ENCODE measurements at regions not wholly inside any gene's neighbourhood (a gene's known extent, or its start where the extent isn't known, plus 50 kb on each side); places are given as distances from the start of the nearest gene placed in this dataset.

DNA sequence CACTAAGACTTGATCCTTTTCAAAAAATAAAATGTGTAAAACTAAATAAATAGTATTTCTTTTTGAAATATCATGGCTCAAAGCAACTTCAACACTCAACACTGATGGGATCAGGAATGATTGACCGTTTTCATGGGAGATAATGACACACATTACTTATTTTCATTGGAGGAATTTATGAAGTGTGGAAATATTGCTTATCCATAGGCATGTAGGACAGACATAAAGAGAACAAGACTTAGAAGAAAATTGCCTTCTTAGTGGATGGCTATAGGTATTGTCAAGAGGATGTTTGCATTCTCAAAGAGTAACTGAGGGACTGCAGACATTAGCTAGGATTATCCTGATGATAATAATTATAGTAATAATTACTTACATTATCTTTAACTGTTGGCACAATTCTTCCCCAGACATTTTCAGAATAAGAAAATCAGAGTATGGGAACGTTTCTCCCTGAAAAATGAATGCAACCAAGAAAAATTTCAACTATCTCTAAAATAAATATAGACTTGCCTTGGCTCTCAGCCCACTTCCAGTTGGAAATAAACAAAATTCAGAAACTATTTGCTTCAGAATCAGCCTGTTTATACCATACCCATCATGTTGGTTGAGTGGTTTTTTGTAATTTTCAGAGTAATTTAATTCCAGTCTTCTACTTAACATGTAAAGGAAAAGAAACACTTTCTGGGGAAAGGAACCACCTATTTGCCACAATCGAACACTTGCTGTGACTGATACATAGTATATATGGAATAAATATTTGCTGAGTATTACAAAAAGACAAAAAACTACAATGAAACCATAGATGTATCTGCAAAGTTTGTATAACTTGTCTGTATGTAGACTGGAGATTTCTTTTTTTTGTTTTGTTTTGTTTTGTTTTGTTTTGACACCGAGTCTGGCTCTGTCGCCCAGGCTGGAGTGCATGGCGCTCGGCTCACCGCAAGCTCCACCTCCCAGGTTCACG is 165.7 kb downstream of the TMX3 start:
- no peak for TF ChIP-seq HDAC2 (IDR thresholded peaks at IDR 0.05; ENCODE audit: borderline replicate concordance in 1 of 2, low read depth in 2 of 2, low read length in 2 of 2)
- TF ChIP-seq GABPA (IDR thresholded peaks at IDR 0.05; ENCODE audit: borderline replicate concordance, insufficient read depth, low read length) = no peak
- TF ChIP-seq, protein P1, sequence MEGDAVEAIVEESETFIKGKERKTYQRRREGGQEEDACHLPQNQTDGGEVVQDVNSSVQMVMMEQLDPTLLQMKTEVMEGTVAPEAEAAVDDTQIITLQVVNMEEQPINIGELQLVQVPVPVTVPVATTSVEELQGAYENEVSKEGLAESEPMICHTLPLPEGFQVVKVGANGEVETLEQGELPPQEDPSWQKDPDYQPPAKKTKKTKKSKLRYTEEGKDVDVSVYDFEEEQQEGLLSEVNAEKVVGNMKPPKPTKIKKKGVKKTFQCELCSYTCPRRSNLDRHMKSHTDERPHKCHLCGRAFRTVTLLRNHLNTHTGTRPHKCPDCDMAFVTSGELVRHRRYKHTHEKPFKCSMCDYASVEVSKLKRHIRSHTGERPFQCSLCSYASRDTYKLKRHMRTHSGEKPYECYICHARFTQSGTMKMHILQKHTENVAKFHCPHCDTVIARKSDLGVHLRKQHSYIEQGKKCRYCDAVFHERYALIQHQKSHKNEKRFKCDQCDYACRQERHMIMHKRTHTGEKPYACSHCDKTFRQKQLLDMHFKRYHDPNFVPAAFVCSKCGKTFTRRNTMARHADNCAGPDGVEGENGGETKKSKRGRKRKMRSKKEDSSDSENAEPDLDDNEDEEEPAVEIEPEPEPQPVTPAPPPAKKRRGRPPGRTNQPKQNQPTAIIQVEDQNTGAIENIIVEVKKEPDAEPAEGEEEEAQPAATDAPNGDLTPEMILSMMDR (IDR thresholded peaks at IDR 0.05; ENCODE audit: control extremely low read depth in 1 of 3, insufficient read depth in 1 of 3, low read depth in 1 of 3, low read length in 3 of 3) = no peak
- TF ChIP-seq POLR2A (IDR thresholded peaks at IDR 0.05; ENCODE audit: control extremely low read depth in 1 of 2, low read depth in 2 of 2, low read length in 2 of 2) = no peak
- no peak for TF ChIP-seq POLR2AphosphoS5 (IDR thresholded peaks at IDR 0.05; ENCODE audit: low read depth, low read length)
- TF ChIP-seq, protein P2, sequence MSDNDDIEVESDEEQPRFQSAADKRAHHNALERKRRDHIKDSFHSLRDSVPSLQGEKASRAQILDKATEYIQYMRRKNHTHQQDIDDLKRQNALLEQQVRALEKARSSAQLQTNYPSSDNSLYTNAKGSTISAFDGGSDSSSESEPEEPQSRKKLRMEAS (IDR thresholded peaks at IDR 0.05) = no peak
- no peak for TF ChIP-seq GTF2F1 (IDR thresholded peaks at IDR 0.05; ENCODE audit: borderline replicate concordance, low read depth, low read length)
- no peak for TF ChIP-seq SP1 (IDR thresholded peaks at IDR 0.05; ENCODE audit: low read depth, low read length)
- TF ChIP-seq JUN (IDR thresholded peaks at IDR 0.05; ENCODE audit: low read depth, low read length) = no peak
